Vagina (tissue), 2 donors: ENCODE measurements at regions not wholly inside any gene's neighbourhood (a gene's known extent, or its start where the extent isn't known, plus 50 kb on each side); places are given as distances from the start of the nearest gene placed in this dataset.

Experiments used
- CTCF ChIP-seq, 3 experiments: fragments of 450-650 bp in 2 of 3; fragments of 200-600 bp in 1 of 3; sonication (generic) in 1 of 3; IDR thresholded peaks; one replicate each; pipeline ENCODE4 v1.5.1; 2017 to 2019; ENCODE audit warnings: antibody characterized with exemption in 3 of 3, mild to moderate bottlenecking in 2 of 3, moderate library complexity in 2 of 3
- POLR2A ChIP-seq, 2 donors: fragments of 450-650 bp; IDR thresholded peaks; one replicate each; pipeline ENCODE4 v1.6.1; 2017; ENCODE audit warnings: antibody characterized with exemption in 2 of 2, mild to moderate bottlenecking in 2 of 2, moderate library complexity in 2 of 2
- POLR2AphosphoS5 ChIP-seq, 2 donors: sonication (generic); formaldehyde crosslinking; IDR thresholded peaks; one replicate each; pipeline ENCODE4 v1.9.0; 2017; ENCODE audit warnings: antibody characterized with exemption in 2 of 2, mild to moderate bottlenecking in 2 of 2, low read depth in 1 of 2; ENCODE audit not compliant: insufficient read depth in 1 of 2

DNA sequence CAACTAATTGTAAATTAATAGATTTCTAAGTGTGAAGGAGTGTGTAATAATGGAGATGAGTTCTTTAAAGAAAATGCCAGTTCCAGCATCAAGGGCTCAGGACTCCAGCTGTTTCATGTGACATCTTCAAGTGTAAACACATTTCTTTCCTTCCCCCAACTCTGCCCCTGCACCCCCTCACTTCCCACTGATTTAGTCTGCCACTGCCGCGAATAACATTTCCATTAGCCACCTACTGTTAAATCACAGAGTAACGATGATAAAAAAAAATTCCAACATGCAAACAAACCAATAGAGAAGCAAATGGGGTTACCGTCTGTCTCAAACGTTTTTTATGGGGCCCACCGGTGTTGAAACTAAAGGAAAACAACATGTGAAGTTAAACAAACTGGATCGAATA, 414.3 kb downstream of the SAMD5 start:
- TF ChIP-seq CTCF (IDR thresholded peaks at IDR 0.05) = no peak
- TF ChIP-seq POLR2AphosphoS5 (IDR thresholded peaks at IDR 0.05; ENCODE audit: insufficient read depth in 1 of 2, low read depth in 1 of 2) = no peak
- no peak for TF ChIP-seq POLR2A (IDR thresholded peaks at IDR 0.05)
